HCT116 (cell line): ENCODE measurements at regions not wholly inside any gene's neighbourhood (a gene's known extent, or its start where the extent isn't known, plus 50 kb on each side); places are given as distances from the start of the nearest gene placed in this dataset.

Source experiments
- ATAC-seq: fragments of 200-7000 bp; cut with Tn5 transposase; 2 replicates; pipeline ENCODE4 v1.9.1; 2020; ENCODE audit warnings: mild to moderate bottlenecking, moderate library complexity
- BruUV-seq: library from RNA; stranded (reverse); fragments of 400-500 nt; replicated peaks from 2 replicates; lab custom pipeline; 2021; lab: Mats Ljungman, UMichigan
- CTCF ChIA-PET: fragments of 300-600 bp; sonication (Branson Sonifier 250); formaldehyde crosslinking; loops from one replicate; lab custom pipeline; 2021; ENCODE audit warnings: antibody characterized with exemption; lab: Charles Lee
- POLR2A ChIA-PET: fragments of 300-600, 350-600 bp; sonication (Branson Sonifier 250); formaldehyde crosslinking; loops from one replicate; lab custom pipeline; 2021; ENCODE audit warnings: antibody characterized with exemption; lab: Charles Lee
- RAD21 ChIA-PET, 2 experiments: fragments of 300-600 bp; sonication (Branson Sonifier 250); formaldehyde crosslinking; loops; one replicate each; lab custom pipeline; 2023; ENCODE audit warnings: low total read pairs in 2 of 2; ENCODE audit not compliant: uncharacterized antibody in 2 of 2, unreplicated experiment in 2 of 2, low non-redundant PET in 1 of 2; lab: Charles Lee
- DNase-seq: peaks from one replicate; pipeline ENCODE4 v3.0.0-alpha.2; 2010; ENCODE audit warnings: low read depth, low spot score
- H2AFZ ChIP-seq: fragments of 200-600 bp; shearing (Covaris generic), sonication (generic); 2 replicates; pipeline ENCODE4 v1.6.1; 2017; ENCODE audit warnings: low read depth, mixed run types, mixed read lengths, antibody characterized with exemption, low read length; ENCODE audit not compliant: poor library complexity, severe bottlenecking
- H3K27ac ChIP-seq: 2 replicates; pipeline ENCODE4 v1.5.1; 2012; ENCODE audit warnings: low read depth, low read length
- H3K27me3 ChIP-seq: fragments of 200-600 bp; sonication (generic); 2 replicates; pipeline ENCODE4 v1.6.1; 2016; ENCODE audit warnings: mixed run types, low read length, mixed read lengths; ENCODE audit not compliant: insufficient read depth
- H3K36me3 ChIP-seq, 2 experiments: fragments of 200-500 bp in 1 of 2; fragments of 200-600 bp in 1 of 2; sonication (Bioruptor generic) in 1 of 2; sonication (generic) in 1 of 2; 2 replicates each; pipeline versions ENCODE4 v1.5.1 to v1.6.1; 2014 to 2016; ENCODE audit warnings: low read length in 2 of 2, inconsistent platforms in 1 of 2, mixed read lengths in 1 of 2, mixed run types in 1 of 2; ENCODE audit not compliant: insufficient read depth in 2 of 2, control insufficient read depth in 1 of 2
- H3K4me1 ChIP-seq, 2 experiments: fragments of 200-600 bp in 1 of 2; sonication (generic) in 1 of 2; 2 replicates each; pipeline versions ENCODE4 v1.5.1 to v1.6.1; 2012 to 2017; ENCODE audit warnings: low read length in 2 of 2, inconsistent platforms in 1 of 2, mild to moderate bottlenecking in 1 of 2, mixed read lengths in 1 of 2, mixed run types in 1 of 2, moderate library complexity in 1 of 2; ENCODE audit not compliant: insufficient read depth in 2 of 2, control insufficient read depth in 1 of 2
- H3K4me2 ChIP-seq: fragments of 200-600 bp; sonication (generic); 2 replicates; pipeline ENCODE4 v1.6.1; 2017; ENCODE audit warnings: mixed run types, low read length, mixed read lengths
- H3K4me3 ChIP-seq, 2 experiments: fragments of 200-600 bp in 1 of 2; sonication (generic) in 1 of 2; replicated peaks in 1 of 2; 2 replicates each; pipeline ENCODE4 v1.5.1; 2011 to 2016; ENCODE audit warnings: low read length in 2 of 2, control low read depth in 1 of 2, low read depth in 1 of 2, mild to moderate bottlenecking in 1 of 2, mixed read lengths in 1 of 2, mixed run types in 1 of 2
- H3K79me2 ChIP-seq: fragments of 200-600 bp; sonication (generic); 2 replicates; pipeline ENCODE4 v1.6.1; 2017; ENCODE audit warnings: mild to moderate bottlenecking, mixed run types, low read length, moderate library complexity, mixed read lengths; ENCODE audit not compliant: insufficient read depth
- H3K9ac ChIP-seq: fragments of 200-600 bp; sonication (generic); 2 replicates; pipeline ENCODE4 v1.6.1; 2016; ENCODE audit warnings: low read length, mixed read lengths
- H3K9me2 ChIP-seq: fragments of 200-600 bp; sonication (generic), shearing (Covaris generic); 2 replicates; pipeline ENCODE4 v1.6.1; 2017; ENCODE audit warnings: mixed run types, mild to moderate bottlenecking, moderate library complexity; ENCODE audit not compliant: insufficient read depth
- H3K9me3 ChIP-seq, 2 experiments: fragments of 200-500 bp in 1 of 2; fragments of 200-600 bp in 1 of 2; sonication (Bioruptor generic) in 1 of 2; sonication (generic) in 1 of 2; 2 replicates each; pipeline ENCODE4 v1.6.1; 2014 to 2017; ENCODE audit warnings: low read length in 2 of 2, mixed read lengths in 2 of 2, inconsistent platforms in 1 of 2, low read depth in 1 of 2, mild to moderate bottlenecking in 1 of 2, mixed run types in 1 of 2, moderate library complexity in 1 of 2; ENCODE audit not compliant: control insufficient read depth in 1 of 2, insufficient read depth in 1 of 2
- H4K20me1 ChIP-seq: fragments of 200-600 bp; sonication (generic), shearing (Covaris generic); 2 replicates; pipeline ENCODE4 v1.6.1; 2017; ENCODE audit warnings: mixed run types, mild to moderate bottlenecking, moderate library complexity; ENCODE audit not compliant: insufficient read depth
- CEBPB ChIP-seq: IDR thresholded peaks from 2 replicates; pipeline ENCODE4 v1.6.1; 2012; ENCODE audit warnings: low read depth
- EGR1 ChIP-seq: IDR thresholded peaks from 2 replicates; pipeline ENCODE4 v1.6.1; 2012; ENCODE audit warnings: low read depth
- ELF1 ChIP-seq: IDR thresholded peaks from 2 replicates; pipeline ENCODE4 v1.6.1; 2012; ENCODE audit warnings: low read depth, borderline replicate concordance
- EZH2 ChIP-seq: fragments of 200-600 bp; sonication (generic); IDR thresholded peaks from 2 replicates; pipeline ENCODE4 v1.6.1; 2017; ENCODE audit warnings: antibody characterized with exemption, mixed run types
- FOSL1 ChIP-seq: IDR thresholded peaks from 2 replicates; pipeline ENCODE4 v1.6.1; 2012; ENCODE audit warnings: low read depth
- JUND ChIP-seq: IDR thresholded peaks from 2 replicates; pipeline ENCODE4 v1.6.1; 2012
- POLR2A ChIP-seq: IDR thresholded peaks from 2 replicates; pipeline ENCODE4 v1.7.0; 2011; ENCODE audit warnings: borderline replicate concordance; ENCODE audit not compliant: insufficient read depth, insufficient read length; ENCODE audit errors: extremely low read depth
- POLR2AphosphoS5 ChIP-seq: IDR thresholded peaks from 2 replicates; pipeline ENCODE4 v1.6.1; 2011; ENCODE audit warnings: mild to moderate bottlenecking, low read depth, low read length, moderate library complexity
- RAD21 ChIP-seq: IDR thresholded peaks from 2 replicates; pipeline ENCODE4 v1.6.1; 2012; ENCODE audit warnings: low read depth, mild to moderate bottlenecking
- SIN3A ChIP-seq: IDR thresholded peaks from 2 replicates; pipeline ENCODE4 v1.6.1; 2012; ENCODE audit warnings: low read depth
- SRF ChIP-seq: IDR thresholded peaks from 2 replicates; pipeline ENCODE4 v1.6.1; 2012; ENCODE audit warnings: low read depth
- TCF7L2 ChIP-seq: IDR thresholded peaks from 2 replicates; pipeline ENCODE4 v1.7.0; 2011; ENCODE audit warnings: borderline replicate concordance, inconsistent platforms; ENCODE audit not compliant: insufficient read depth, insufficient read length; ENCODE audit errors: extremely low read depth
- YY1 ChIP-seq: IDR thresholded peaks from 2 replicates; pipeline ENCODE4 v1.6.1; 2011; ENCODE audit warnings: low read length, low read depth, moderate library complexity, mild to moderate bottlenecking; ENCODE audit not compliant: insufficient replicate concordance; ENCODE audit errors: extremely low read depth
- ZFX ChIP-seq: fragments of 450-650 bp; IDR thresholded peaks from 2 replicates; pipeline ENCODE4 v1.6.1; 2017
- ZNF274 ChIP-seq: fragments of 200-500 bp; sonication (Bioruptor generic); IDR thresholded peaks from 2 replicates; pipeline ENCODE4 v1.6.1; 2014; ENCODE audit warnings: mild to moderate bottlenecking, low read depth, low read length, inconsistent platforms
- intact Hi-C: fragments of 100-400 bp; cut with micrococcal nuclease; formaldehyde crosslinking; loops from 2 replicates; pipeline ENCODE4 v1.10.0; 2022
- TF ChIP-seq, protein P1 (sequence below), 3 experiments: fragments of 200-600 bp in 1 of 3; sonication (generic) in 1 of 3; IDR thresholded peaks in 2 of 3; conservative IDR thresholded peaks in 1 of 3; 2 replicates each; pipeline ENCODE4 v1.5.1; 2012 to 2017; ENCODE audit warnings: low read depth in 2 of 3, low read length in 2 of 3, antibody characterized with exemption in 1 of 3, borderline replicate concordance in 1 of 3, control low read depth in 1 of 3, mild to moderate bottlenecking in 1 of 3, mixed read lengths in 1 of 3, mixed run types in 1 of 3, moderate library complexity in 1 of 3; ENCODE audit not compliant: insufficient read depth in 1 of 3
- TF ChIP-seq, protein P2 (sequence below): IDR thresholded peaks from 2 replicates; pipeline ENCODE4 v1.6.1; 2012
- TF ChIP-seq, protein P3 (sequence below): IDR thresholded peaks from 2 replicates; pipeline ENCODE4 v1.6.1; 2012

DNA sequence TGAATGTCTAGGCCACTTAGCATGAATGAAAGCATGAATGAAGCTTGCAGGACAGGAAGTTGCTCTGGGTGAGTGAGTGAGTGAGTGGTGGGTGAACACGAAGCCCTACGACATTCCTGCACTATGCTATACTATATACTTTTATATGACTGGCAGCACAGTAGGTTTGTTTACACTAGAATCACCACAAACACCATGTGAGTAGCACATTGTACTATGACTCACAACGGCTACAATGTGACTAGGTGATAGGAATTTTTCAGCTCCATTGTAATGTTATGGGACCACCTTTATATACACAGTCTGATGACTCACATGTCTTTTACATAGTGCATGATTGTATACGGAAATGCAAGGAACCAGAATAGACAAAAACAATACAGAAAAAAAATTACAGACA, 1480.2 kb downstream of the AACS start:
- Histone ChIP-seq H3K4me2 (no peak overlapping the region), H3K9ac (no peak overlapping the region), H3K27ac (no peak overlapping the region), H3K79me2 (no peaks in the 10 kb centered on the region), H3K27me3 (no peaks in the 10 kb centered on the region), H3K9me2 (no peaks in the 10 kb centered on the region), H3K4me3 (no peak overlapping the region), H3K36me3 (no peaks in the 10 kb centered on the region), H3K9me3 (peaks cover 8 to 12% of the 10 kb centered on the region in 2 experiments; a peak in 2 of 4 replicates), H3K4me1 (no peaks in the 10 kb centered on the region), H4K20me1 (no peaks in the 10 kb centered on the region), H2AFZ (no peak overlapping the region)
- BruUV-seq, result no TSS peak
- DNase-seq, result no peak
- ChIA-PET POLR2A (no interaction called here), RAD21 (no interaction called here), CTCF (no interaction called here)
- ATAC-seq, result no peak
- TF ChIP-seq ELF1 (no peak), EGR1 (no peak), ZFX (no peak), CEBPB (no peak), TCF7L2 (no peak), FOSL1 (no peak), SIN3A (no peak), JUND (no peak), POLR2AphosphoS5 (no peak), ZNF274 (no peak), SRF (no peak), POLR2A (no peak), RAD21 (no peak), YY1 (no peak), EZH2 (no peak)
- TF ChIP-seq, protein P1, sequence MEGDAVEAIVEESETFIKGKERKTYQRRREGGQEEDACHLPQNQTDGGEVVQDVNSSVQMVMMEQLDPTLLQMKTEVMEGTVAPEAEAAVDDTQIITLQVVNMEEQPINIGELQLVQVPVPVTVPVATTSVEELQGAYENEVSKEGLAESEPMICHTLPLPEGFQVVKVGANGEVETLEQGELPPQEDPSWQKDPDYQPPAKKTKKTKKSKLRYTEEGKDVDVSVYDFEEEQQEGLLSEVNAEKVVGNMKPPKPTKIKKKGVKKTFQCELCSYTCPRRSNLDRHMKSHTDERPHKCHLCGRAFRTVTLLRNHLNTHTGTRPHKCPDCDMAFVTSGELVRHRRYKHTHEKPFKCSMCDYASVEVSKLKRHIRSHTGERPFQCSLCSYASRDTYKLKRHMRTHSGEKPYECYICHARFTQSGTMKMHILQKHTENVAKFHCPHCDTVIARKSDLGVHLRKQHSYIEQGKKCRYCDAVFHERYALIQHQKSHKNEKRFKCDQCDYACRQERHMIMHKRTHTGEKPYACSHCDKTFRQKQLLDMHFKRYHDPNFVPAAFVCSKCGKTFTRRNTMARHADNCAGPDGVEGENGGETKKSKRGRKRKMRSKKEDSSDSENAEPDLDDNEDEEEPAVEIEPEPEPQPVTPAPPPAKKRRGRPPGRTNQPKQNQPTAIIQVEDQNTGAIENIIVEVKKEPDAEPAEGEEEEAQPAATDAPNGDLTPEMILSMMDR (IDR thresholded peaks at IDR 0.05 in 2 of 3, conservative IDR thresholded peaks at IDR 0.05 in 1 of 3; ENCODE audit: borderline replicate concordance in 1 of 3, insufficient read depth in 1 of 3, low read depth in 2 of 3, low read length in 2 of 3), result no peak
- TF ChIP-seq, protein P2, sequence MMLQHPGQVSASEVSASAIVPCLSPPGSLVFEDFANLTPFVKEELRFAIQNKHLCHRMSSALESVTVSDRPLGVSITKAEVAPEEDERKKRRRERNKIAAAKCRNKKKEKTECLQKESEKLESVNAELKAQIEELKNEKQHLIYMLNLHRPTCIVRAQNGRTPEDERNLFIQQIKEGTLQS, result no peak
- TF ChIP-seq, protein P3, sequence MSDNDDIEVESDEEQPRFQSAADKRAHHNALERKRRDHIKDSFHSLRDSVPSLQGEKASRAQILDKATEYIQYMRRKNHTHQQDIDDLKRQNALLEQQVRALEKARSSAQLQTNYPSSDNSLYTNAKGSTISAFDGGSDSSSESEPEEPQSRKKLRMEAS, result no peak
- intact Hi-C loops, result no loop called here
